ENCODE measurements at regions not wholly inside any gene's neighbourhood (a gene's known extent, or its start where the extent isn't known, plus 50 kb on each side); places are given as distances from the start of the nearest gene placed in this dataset.

DNA sequence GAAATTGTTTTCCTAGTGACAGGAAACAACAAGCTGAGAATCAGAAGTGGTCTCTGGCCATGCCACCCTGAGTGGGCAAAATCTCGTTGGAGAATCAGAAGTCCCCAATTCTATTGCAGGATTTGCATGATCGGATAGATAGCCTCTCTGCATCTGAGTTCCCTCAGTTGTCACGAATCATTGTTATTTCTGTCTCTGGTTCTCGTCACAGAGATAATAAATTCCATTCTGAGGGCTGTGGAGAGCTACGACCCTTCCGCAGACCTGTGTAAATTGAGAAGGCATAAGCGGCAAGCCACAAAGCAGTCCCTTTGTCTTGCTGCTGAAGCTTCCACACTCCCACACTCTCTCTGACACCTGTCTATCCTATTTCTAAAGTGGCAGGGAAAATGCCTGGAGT is 102.4 kb upstream of the CNR1 start:
- TF ChIP-seq, protein P1, sequence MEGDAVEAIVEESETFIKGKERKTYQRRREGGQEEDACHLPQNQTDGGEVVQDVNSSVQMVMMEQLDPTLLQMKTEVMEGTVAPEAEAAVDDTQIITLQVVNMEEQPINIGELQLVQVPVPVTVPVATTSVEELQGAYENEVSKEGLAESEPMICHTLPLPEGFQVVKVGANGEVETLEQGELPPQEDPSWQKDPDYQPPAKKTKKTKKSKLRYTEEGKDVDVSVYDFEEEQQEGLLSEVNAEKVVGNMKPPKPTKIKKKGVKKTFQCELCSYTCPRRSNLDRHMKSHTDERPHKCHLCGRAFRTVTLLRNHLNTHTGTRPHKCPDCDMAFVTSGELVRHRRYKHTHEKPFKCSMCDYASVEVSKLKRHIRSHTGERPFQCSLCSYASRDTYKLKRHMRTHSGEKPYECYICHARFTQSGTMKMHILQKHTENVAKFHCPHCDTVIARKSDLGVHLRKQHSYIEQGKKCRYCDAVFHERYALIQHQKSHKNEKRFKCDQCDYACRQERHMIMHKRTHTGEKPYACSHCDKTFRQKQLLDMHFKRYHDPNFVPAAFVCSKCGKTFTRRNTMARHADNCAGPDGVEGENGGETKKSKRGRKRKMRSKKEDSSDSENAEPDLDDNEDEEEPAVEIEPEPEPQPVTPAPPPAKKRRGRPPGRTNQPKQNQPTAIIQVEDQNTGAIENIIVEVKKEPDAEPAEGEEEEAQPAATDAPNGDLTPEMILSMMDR (conservative IDR thresholded peaks at IDR 0.05; ENCODE audit: low read depth in 2 of 2): no peak
- TF ChIP-seq EZH2 (IDR thresholded peaks at IDR 0.05; ENCODE audit: low read depth, unreplicated experiment): no peak
- TF ChIP-seq ZNF114 (CRISPR knock-in tag; IDR thresholded peaks at IDR 0.05): no peak
- no peak for TF ChIP-seq POLR2AphosphoS5 (IDR thresholded peaks at IDR 0.05; ENCODE audit: low read depth)
- TF ChIP-seq, protein P2, sequence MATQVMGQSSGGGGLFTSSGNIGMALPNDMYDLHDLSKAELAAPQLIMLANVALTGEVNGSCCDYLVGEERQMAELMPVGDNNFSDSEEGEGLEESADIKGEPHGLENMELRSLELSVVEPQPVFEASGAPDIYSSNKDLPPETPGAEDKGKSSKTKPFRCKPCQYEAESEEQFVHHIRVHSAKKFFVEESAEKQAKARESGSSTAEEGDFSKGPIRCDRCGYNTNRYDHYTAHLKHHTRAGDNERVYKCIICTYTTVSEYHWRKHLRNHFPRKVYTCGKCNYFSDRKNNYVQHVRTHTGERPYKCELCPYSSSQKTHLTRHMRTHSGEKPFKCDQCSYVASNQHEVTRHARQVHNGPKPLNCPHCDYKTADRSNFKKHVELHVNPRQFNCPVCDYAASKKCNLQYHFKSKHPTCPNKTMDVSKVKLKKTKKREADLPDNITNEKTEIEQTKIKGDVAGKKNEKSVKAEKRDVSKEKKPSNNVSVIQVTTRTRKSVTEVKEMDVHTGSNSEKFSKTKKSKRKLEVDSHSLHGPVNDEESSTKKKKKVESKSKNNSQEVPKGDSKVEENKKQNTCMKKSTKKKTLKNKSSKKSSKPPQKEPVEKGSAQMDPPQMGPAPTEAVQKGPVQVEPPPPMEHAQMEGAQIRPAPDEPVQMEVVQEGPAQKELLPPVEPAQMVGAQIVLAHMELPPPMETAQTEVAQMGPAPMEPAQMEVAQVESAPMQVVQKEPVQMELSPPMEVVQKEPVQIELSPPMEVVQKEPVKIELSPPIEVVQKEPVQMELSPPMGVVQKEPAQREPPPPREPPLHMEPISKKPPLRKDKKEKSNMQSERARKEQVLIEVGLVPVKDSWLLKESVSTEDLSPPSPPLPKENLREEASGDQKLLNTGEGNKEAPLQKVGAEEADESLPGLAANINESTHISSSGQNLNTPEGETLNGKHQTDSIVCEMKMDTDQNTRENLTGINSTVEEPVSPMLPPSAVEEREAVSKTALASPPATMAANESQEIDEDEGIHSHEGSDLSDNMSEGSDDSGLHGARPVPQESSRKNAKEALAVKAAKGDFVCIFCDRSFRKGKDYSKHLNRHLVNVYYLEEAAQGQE (IDR thresholded peaks at IDR 0.05; ENCODE audit: unreplicated experiment): no peak
- no peak for TF ChIP-seq EZH2phosphoT487 (IDR thresholded peaks at IDR 0.05; ENCODE audit: unreplicated experiment)
- TF ChIP-seq NANOG (IDR thresholded peaks at IDR 0.05; ENCODE audit: borderline replicate concordance): no peak
- no peak for TF ChIP-seq CREB1 (CRISPR knock-in tag; IDR thresholded peaks at IDR 0.05; ENCODE audit: low read depth)
